ENCODE measurements at regions not wholly inside any gene's neighbourhood (a gene's known extent, or its start where the extent isn't known, plus 50 kb on each side); places are given as distances from the start of the nearest gene placed in this dataset.

- Histone ChIP-seq H3F3A (replicated peaks; ENCODE audit: low read depth) (no peaks in the 10 kb centered on the region), H3K27me3 (ENCODE audit: insufficient read depth) (no peaks in the 10 kb centered on the region), H3K79me2 (replicated peaks; ENCODE audit: insufficient read depth) (no peaks in the 10 kb centered on the region), H4K20me1 (replicated peaks; ENCODE audit: insufficient read depth) (no peaks in the 10 kb centered on the region), H3K4me1 (ENCODE audit: insufficient read depth) (no peaks in the 10 kb centered on the region), H3K36me3 (ENCODE audit: insufficient read depth) (no peaks in the 10 kb centered on the region), H3K4me2 (no peak overlapping the region), H3K4me3 (no peak overlapping the region), H2AFZ (no peak overlapping the region), H3K27ac (ENCODE audit: low read depth) (no peak overlapping the region), H3K9me2 (ENCODE audit: insufficient read depth) (no peaks in the 10 kb centered on the region)
- TF ChIP-seq STAT1 (IDR thresholded peaks at IDR 0.05; ENCODE audit: unreplicated experiment) (no peak), ZNF114 (CRISPR knock-in tag; IDR thresholded peaks at IDR 0.05) (no peak), CTCF (conservative IDR thresholded peaks at IDR 0.05; ENCODE audit: low read depth in 2 of 2) (no peak), EZH2phosphoT487 (IDR thresholded peaks at IDR 0.05; ENCODE audit: unreplicated experiment) (no peak)
- Mint-ChIP-seq H3K4me3 (no peak overlapping the region), H3K36me3 (ENCODE audit: low read depth) (no peaks in the 10 kb centered on the region), H3K9me3 (no peaks in the 10 kb centered on the region), H3K27ac (no peak overlapping the region), H3K27me3 (ENCODE audit: insufficient read depth, low read depth, poor library complexity) (no peaks in the 10 kb centered on the region), H3K4me1 (no peaks in the 10 kb centered on the region)
- DNase-seq (ENCODE audit: low spot score), result no peak
- no peak for ATAC-seq
Measured at GRCh38 chr6:150797949-150798348, 67.6 kb upstream of the MTHFD1L start.

- Histone ChIP-seq H3K4me2 (no peak overlapping the region), H3K27me3 (ENCODE audit: insufficient read depth) (no peaks in the 10 kb centered on the region), H3K4me3 (no peak overlapping the region), H3K4me1 (ENCODE audit: insufficient read depth) (no peaks in the 10 kb centered on the region), H4K20me1 (replicated peaks; ENCODE audit: insufficient read depth) (no peaks in the 10 kb centered on the region), H3K36me3 (ENCODE audit: insufficient read depth) (no peaks in the 10 kb centered on the region), H3K27ac (ENCODE audit: low read depth) (no peak overlapping the region), H3F3A (replicated peaks; ENCODE audit: low read depth) (no peaks in the 10 kb centered on the region), H3K9me2 (ENCODE audit: insufficient read depth) (no peaks in the 10 kb centered on the region), H2AFZ (no peak overlapping the region), H3K79me2 (replicated peaks; ENCODE audit: insufficient read depth) (no peaks in the 10 kb centered on the region)
- no peaks in the 10 kb centered on the region for H3K9me3 Mint-ChIP-seq
- no peaks in the 10 kb centered on the region for H3K36me3 Mint-ChIP-seq (ENCODE audit: low read depth)
- no peak overlapping the region for H3K27ac Mint-ChIP-seq
- H3K4me1 Mint-ChIP-seq, result no peaks in the 10 kb centered on the region
- no peak for TF ChIP-seq NANOG (IDR thresholded peaks at IDR 0.05; ENCODE audit: borderline replicate concordance)
- no peak for TF ChIP-seq CREB1 (CRISPR knock-in tag; IDR thresholded peaks at IDR 0.05; ENCODE audit: low read depth)
- no peak for TF ChIP-seq POLR2AphosphoS5 (IDR thresholded peaks at IDR 0.05; ENCODE audit: low read depth)
- TF ChIP-seq EZH2phosphoT487 (IDR thresholded peaks at IDR 0.05; ENCODE audit: unreplicated experiment), result no peak
- TF ChIP-seq ZNF331 (CRISPR knock-in tag; IDR thresholded peaks at IDR 0.05; ENCODE audit: low read depth), result no peak
- no peak for TF ChIP-seq JUNB (IDR thresholded peaks at IDR 0.05; ENCODE audit: unreplicated experiment)
- TF ChIP-seq EZH2 (IDR thresholded peaks at IDR 0.05; ENCODE audit: low read depth, unreplicated experiment), result no peak
- no peak for TF ChIP-seq CTCF (conservative IDR thresholded peaks at IDR 0.05; ENCODE audit: low read depth in 2 of 2)
- ATAC-seq (no peak), DNase-seq (ENCODE audit: low spot score) (no peak)
- no peaks in the 10 kb centered on the region for H3K27me3 Mint-ChIP-seq (ENCODE audit: insufficient read depth, low read depth, poor library complexity)
- H3K4me3 Mint-ChIP-seq, result no peak overlapping the region
Measured at GRCh38 chr6:150799276-150799805, 66.2 kb upstream of the MTHFD1L start.
